HG03521 (cell line): ENCODE measurements at regions not wholly inside any gene's neighbourhood (a gene's known extent, or its start where the extent isn't known, plus 50 kb on each side); places are given as distances from the start of the nearest gene placed in this dataset.
A peak's percentile ranks its signal among the peaks of the same experiment; 100 is the strongest.

Source experiments
- ATAC-seq: cut with Tn5 transposase; IDR thresholded peaks from one replicate; pipeline ENCODE4 v1.9.1; 2021; ENCODE audit warnings: mild to moderate bottlenecking, moderate library complexity; ENCODE audit not compliant: unreplicated experiment

DNA sequence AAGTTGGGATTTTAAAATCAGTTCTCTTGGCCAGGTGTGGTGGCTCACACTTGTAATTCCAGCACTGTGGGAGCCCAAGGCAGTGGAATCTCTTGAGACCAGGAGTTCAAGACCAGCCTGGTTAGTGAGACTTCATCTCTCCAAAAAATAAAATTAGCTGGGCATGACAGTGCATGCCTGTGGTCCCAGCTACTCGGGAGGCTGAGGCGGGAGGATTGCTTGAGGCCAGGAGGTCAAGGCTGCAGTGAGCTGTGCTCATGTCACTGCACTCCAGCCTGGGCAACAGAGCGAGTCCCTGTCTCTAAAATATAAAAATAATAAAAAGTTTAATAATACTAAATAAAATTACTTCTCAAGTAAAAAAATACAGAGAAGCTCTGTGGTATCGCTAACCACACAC lies 77.5 kb downstream of the FOXA2 start:
- ATAC-seq: no peak

DNA sequence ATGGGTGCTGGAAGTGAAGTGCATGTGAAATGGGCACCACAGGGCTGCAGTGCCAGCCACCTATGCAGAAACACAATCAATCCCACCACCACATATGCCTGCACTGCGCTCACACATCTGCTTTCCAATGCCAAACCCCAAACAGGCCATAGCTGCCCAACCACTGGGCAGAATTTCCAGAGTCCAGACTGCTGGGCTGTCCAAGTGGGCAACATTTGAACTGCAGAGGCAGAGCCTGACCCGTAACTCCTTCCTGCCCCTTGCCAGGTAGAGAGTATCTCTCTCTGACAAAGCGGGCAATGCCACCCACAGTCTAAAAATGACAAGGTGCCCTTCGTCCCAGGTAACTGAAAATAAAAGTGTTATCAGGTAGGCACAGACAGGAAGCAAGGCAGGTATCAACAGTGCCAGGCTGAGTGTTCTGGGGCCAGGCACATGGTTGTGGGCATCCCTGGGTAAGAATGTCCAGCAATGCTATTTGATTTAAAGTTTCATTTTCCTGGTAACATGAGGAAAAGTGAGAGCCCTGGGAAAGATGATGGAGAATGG lies 79.5 kb downstream of the FOXA2 start:
- ATAC-seq: no peak

DNA sequence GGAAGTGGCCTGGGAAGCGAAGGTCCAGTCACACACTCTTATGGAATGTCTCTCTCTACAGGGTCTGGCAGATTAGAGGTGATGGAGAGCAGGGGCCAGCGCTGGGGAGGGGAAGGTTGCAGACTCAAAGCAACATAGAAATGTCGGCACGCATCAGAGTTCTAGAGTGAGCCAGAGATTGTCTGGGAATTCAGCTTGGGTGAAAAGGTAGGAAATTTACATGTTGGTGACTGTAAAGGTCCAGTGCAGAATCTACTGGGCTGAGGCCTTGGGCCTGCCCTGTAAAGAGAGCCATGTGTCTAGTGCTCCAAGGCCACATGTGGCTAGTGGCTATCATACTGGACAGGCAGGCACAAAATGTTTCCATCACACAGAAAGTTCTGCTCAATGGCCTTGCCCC lies 80.8 kb downstream of the FOXA2 start:
- no peak for ATAC-seq

DNA sequence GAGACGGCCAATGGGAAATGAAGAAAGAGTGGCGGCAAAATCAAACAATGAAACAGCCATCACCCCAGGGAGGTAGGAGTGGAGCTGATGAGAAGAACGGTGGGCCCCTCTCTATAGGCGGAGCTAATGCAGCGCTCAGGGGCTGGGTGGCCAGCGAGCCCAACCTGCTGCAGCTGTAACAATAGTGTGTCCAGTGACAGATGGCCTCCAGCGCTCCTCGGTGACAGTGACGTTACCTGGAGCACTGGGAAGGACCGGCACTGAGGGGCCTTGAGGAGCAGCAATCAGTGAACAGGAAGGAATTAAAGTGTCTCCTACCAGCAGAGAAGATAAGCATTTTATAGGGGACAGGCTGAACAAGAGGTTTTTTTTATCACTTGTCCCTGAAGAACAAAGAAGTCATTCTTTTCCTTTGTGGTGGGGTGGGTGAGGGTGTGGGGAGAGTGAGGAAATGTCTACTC lies 81.6 kb downstream of the FOXA2 start:
- ATAC-seq: no peak

DNA sequence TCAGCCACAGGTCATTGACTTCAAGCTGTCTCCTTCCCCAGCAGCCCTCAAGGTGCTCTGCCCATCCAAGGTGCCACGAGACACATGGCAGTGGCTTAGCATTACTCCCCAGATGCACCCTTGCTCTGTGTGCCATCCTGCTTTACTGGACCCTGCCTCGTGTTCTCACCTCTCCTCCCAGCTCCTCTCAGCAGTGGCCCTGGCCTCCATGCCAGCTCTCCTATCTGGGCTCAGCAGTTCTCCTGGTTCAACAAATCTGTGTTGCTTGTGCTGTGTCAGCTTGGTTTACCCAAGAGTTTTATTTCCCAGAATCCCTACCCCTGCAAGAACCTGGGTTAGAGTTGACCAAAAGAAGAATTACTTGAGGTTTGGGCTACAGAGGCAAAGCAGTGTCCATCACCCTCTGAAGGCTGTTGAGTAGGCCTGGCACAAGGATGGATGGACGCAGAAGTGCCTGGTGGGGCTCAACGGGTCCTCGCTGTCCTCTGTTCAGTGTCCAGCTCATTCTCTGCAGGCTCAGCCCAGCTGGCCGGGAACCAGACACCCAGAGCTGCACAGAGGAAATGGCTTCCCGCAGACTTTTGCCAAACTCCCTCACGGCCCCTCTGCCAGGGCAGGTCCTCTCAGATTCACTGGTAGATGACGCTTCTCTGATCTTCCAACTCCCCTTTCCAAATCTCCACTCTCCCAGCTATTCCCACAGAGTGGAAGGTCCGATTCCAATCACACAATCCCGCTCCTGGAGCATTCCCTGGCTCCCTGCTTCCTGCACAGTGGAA lies 82.6 kb downstream of the FOXA2 start:
- ATAC-seq: no peak

DNA sequence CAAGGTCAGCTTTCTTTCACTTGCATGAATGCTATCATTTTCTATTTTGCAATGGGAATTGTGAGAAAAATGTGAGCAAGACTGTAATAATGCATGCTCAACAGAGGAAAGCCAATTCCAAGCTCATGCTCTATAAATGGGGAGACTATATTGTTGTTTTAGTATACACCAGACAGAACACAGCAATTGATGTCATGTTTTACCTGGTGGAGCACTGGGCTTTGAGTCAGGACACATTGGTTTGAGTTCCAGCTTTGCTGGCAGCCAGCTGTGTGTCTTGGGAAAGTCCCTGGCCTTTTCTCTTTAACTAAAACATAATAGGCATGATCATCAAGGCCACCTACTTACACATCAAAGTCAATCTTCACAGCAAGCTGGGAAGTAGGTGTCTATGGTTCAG lies 83.3 kb downstream of the FOXA2 start:
- no peak for ATAC-seq

DNA sequence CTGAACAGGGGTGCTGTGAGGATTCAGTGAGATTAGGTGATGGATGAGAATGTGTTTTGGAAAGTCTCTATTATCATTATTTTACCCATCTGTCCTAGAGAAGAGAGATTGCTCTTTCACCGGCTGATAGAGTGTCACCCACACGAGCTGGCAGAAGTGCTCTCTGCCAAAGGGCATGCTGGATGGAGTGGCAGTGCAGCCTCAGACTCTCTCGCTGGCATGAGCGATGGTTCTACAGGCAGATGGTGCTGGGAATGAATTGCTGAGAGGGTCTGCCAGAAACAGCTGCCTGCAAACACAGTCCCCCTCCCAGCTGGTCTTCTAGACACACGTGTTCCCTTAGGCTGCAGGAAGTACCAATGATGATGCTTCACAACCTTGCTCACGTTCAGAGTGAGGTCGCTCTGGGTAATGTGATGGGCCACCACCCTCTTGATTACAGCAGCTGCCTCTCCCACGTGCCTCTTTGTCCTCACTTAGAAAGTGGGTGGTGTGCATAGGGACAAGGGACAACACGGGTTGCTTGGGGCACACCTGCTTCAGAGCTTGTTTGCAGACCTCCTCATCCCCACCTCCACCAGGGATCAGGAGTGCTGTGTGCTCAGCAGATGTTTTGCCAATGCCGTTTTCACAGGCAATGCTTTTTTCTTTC lies 84.7 kb downstream of the FOXA2 start:
- no peak for ATAC-seq

DNA sequence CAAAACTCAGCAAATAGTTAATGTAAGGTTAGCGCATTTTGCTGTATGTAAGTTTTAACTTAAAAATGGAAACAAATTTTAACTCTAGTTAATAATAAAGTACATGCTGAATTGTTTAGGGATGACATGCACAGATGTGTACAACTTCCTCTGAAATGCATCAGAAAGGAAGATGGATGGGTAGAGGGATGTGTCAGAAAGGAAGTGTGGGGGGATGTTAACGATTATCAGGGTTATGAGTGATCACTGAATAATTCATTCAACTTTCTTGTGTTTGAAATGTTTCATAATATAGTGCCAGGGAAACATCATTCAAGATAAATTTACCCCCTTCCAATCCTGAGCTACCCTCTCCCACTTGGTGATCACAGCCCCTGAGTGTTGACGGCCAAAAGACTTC lies 87.6 kb downstream of the FOXA2 start:
- no peak for ATAC-seq

DNA sequence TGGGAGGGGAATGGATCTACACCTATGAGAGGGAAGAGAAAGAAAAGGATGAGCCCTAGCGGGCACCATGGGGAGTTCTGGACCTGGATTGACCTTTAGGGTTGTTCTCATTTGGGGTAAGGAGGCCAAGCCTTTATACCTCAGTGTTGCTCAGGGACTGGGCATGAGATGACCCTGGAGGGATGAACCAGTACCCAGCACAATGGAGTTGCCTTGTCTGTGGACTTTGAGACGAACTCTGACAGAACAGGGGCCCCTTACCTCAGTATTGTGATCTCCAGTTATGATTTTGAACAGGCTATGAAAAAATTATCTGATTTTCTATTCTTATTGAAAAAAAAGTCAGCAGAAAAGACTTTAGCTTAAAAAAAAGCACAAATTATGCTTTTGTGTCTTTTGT lies 88.6 kb downstream of the FOXA2 start:
- ATAC-seq: no peak

DNA sequence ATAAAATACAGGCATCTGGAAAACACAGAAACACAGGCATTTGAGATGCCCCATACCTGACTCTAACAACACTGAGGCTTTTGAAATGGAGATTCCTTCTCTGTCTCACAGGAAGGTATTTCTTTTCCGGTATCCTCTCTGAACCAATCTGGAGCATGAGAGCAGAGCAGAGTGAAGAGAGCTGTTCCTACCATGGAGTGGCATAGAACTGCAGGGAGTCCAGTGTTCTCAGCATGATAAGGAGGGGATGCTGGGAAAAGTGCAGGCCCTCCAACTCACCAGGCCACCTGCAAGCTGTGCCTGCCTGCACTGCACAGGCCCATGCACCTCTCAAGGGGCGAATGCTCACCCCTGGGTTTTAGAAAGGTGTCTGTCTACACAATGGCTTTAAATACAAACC lies 89.2 kb downstream of the FOXA2 start:
- no peak for ATAC-seq

DNA sequence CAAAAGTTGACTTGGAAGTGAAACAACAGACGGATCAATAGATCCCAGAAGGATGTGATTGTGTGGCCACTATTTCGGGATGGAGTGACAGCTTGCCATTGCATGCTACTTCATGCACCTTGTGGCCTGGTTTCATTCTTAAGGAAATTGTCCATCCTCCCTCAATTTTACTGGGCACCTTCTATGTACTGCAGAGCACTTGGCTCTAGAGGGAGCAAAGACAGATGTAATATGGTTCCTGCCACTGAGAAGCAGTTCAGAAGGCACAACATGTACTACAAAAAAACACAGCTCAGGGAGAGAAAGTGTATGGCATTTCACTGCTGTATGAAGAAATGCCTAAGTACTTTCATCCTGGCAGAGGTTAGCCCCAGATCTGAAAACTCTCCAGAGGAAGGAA lies 91.9 kb downstream of the FOXA2 start:
- no peak for ATAC-seq

DNA sequence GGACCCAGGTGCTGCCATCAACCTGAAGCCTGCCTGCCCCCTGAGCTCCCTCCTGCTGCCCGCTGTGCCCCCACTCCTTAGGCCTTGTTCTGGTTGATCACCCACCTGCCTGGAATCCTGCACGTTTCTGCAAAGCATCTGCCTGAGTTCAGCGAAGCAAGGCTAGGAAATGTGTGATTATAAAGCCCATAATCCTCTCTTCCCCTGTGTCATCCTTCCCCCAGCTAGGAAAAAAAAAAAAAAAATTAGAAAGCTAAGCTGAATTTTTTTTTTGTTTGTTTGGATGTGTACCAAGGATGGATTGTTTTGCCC lies 93.2 kb downstream of the FOXA2 start:
- no peak for ATAC-seq

DNA sequence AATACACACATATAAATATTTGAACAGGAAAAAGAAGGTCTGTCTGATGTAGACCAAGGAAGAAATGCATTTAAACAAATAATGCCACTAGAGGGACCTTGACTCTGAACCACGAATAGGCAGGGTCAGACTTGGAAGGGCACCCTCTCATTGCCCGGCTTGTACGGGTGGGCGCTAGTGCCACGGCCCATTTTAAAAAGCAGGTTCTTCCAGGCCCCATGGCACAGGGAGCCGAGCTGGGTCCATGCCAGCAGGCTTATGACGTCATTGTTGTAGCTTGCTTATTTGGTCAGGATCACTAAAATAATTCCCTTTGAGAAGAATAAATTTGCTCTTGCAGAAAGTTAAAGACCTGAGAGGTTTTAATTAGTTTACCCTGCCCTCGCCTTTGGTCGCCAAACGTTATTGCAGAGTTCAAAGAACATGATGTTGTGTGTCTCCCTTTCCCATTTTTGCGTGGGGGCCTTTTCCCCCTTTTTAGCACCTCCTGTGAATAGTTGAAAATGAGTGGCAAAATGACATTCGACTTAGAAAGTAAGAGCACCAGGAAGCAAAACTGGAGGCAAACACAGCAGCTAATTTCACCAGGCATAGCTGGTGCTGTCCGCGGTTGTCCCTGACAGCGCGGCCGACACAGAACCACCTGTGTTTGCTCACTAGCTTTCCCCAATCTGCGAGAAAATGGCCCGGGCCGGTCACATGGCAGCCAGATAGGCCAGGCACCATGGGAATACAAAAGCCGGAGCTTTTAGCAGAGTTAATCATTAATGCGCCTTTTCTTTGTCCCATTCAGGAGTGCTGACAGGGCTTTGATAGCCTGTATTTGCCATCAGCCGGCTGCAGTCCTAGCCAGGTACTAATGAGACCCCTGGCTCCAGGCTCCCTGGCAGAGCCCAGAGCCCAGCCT lies 93.8 kb downstream of the FOXA2 start:
- ATAC-seq: no peak

DNA sequence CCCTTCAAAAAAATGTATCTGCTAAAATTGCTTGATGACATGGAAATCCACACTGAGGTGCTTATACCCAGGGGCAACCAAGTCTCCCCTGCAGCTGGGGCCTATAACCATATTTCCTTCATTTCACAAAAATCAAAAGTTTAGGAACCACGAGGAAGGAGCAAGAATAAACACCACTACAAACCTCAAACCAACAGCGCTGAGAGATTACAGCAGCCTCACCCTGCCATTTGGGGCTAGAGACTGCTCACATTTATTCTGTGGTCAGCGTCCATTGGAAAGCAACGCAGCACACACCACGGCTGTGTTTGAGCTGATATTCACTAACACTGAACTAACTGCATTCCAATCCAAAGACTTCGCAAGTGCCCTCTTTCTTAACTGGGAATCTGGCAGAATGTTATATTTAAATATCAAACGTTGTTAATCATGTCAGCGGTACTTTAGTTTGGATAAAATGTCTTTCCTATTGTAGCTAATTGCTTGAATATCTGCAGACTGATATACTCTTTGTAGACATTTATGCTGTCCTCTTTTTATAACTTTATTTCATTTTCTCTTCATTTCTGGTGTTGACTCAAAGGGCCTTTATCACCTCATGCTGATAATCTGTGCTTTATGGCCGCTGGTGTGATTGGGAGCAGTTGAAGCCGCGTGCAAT lies 94.6 kb downstream of the FOXA2 start:
- ATAC-seq: no peak

DNA sequence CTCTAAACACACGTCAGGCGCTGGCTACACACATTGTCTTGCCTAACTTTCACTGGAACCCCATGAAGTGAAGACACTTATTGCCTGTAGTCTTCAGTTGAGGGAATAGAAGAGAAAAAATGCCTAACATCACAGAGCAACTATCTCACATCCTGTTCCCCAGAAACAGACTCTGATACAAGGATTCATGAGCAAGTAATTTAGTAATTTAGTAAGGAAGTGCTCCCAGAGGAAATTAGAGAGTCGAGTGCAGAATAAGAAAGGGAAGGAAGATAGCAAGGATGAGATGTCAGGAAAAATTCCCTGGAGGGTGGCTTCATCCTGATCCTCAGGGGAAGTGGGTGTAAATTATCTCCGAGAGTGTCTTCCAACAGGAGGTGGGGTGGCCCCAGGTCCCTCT lies 104.0 kb downstream of the FOXA2 start:
- no peak for ATAC-seq

DNA sequence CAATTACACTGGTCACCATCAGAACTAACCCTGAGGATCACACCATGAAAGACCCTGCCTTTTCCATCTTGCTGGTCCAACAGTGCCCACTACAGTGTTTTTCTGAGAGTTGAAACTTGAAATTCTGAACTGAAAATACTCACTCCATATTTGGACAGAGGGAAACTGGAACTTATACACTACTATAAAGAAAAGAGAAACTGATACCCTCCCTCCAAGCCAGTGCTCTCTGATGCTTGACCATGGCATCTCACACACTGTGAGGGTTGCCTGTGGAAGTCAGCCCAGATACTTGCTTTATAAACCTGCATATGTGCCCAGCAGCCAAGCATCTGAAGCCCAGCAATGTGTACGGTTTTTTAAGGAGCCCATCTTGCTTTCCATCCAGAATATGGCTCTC lies 108.7 kb downstream of the FOXA2 start:
- peak; percentile 95 for ATAC-seq

DNA sequence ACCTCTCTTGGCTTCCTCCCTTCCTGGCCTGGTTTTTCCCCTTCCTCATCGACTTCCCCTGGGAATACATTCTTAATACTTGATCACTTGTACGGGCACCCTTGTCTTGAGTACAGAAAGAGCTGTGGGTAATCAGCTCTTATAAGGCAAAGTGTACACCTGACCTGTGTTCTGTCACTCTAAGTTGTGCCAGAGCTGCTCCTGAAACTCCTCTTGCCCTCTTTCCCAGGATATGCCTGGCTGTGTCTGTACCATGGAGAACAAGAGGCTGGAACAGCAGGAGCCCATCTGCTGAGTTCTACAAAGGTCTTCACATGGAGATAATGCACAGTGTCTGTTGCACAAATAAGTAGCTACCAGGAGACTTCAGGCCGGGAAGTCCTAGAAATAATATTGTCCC lies 110.1 kb downstream of the FOXA2 start:
- ATAC-seq: no peak

DNA sequence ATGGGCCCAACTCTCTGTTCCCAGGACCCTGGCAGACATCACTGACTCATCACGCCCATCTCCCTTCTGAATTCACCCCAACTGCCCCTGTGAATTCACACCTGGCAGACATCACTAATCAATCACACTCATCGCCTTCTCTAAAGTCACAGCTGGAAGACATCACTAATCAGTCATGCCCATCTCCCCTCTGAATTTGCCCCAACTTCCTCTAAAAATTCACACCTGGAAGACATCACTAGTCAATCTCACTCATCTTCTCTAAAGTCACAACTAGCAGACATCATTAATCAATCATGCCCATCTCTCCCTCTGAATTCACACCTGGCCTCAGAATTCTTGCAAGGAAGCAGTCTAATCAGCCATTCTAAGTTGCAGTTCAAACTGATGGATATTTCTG lies 111.1 kb downstream of the FOXA2 start:
- no peak for ATAC-seq

DNA sequence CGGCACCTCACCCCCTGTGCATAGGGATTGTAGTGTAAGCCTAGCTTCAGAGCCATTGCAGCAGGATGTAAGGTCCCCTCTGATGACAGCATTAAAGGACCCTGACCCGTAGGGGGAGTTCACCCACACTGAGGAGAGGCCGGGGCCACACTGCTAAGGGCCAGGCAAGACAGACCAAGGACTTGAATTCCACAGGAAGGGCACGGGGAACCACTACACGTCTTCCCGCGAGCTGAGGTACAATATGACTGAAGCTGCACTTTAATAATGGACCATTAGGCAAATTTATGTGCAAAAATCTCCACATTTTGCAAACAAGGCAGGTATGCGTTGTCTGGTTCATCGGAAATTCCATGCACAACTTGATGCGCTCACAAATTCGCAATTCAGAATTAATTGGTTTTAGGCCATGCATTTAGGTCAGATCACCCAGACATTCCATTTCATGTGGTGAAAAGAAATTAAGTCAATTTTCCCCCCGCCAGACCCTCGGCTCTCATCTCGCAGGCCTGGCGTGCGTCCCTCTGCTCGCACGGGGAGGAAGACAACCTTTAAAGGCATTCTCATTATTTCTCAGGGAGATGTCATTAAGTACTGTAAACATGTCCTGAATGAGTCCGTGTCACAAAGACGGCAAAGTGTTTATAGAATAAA lies 111.8 kb downstream of the FOXA2 start:
- ATAC-seq: no peak

DNA sequence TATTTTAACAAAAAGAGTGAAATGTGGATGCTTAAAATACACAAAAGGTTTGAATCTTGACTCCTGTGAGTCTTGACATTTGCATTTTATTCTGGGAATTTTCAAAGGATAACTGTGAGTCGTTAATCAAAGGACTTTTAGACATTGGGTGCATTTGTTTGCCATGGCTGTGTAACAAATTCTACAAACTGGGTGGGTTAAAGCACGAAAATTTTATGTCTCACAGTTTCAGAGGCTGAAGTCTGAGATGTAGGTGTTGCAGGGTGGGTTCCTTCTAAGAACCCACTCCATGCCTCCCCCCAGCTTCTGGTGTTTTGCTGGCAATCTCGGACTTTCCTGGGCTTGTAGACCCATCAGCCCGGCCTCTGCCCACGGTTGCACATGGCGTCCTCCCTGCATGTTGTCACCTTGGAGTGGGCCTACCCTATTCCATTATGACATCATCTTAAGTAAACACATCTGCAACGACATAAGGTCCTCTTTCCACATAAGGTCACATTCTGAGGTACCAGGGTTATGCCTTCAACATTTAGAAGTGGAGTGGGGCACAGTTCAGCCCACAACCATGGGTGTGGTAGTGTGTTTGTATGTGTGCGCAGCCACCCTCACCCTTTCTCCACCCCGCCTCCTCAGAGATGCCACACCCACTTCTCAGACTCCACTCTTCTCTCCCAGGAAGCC lies 113.1 kb downstream of the FOXA2 start:
- no peak for ATAC-seq
